Caco-2 (cell line): ENCODE measurements at regions not wholly inside any gene's neighbourhood (a gene's known extent, or its start where the extent isn't known, plus 50 kb on each side); places are given as distances from the start of the nearest gene placed in this dataset.

Source experiments
- BruUV-seq: library from RNA; stranded (reverse); fragments of 400-500 nt; replicated peaks from 2 replicates; lab custom pipeline; 2021; lab: Mats Ljungman, UMichigan
- CTCF ChIA-PET: fragments of 300-600 bp; sonication (Branson Sonifier 250); formaldehyde crosslinking; loops from one replicate; lab custom pipeline; 2022; ENCODE audit warnings: antibody characterized with exemption; lab: Charles Lee
- POLR2A ChIA-PET: fragments of 300-600 bp; sonication (Branson Sonifier 250); formaldehyde crosslinking; loops from one replicate; lab custom pipeline; 2022; ENCODE audit warnings: antibody characterized with exemption; lab: Charles Lee
- DNase-seq, 2 experiments: peaks; one replicate each; pipeline versions ENCODE4 v3.0.0 to v3.0.0-alpha.2; 2020 to 2022
- H3K27me3 ChIP-seq: replicated peaks from 2 replicates; pipeline ENCODE4 v1.6.0; 2011; ENCODE audit warnings: low read length; ENCODE audit not compliant: control insufficient read depth, insufficient read depth
- H3K36me3 ChIP-seq: 2 replicates; pipeline ENCODE4 v1.5.1; 2011; ENCODE audit warnings: low read length; ENCODE audit not compliant: control insufficient read depth, insufficient read depth
- H3K4me1 ChIP-seq: fragments of 250-450 bp; sonication (Bioruptor Pico); 2 replicates; pipeline ENCODE4 v1.5.1; 2020; ENCODE audit warnings: mild to moderate bottlenecking
- H3K4me3 ChIP-seq: 2 replicates; pipeline ENCODE4 v1.5.1; 2011; ENCODE audit warnings: low read depth, mild to moderate bottlenecking, control low read depth, low read length
- H3K9me3 ChIP-seq: fragments of 250-450 bp; sonication (Bioruptor Pico); 2 replicates; pipeline ENCODE4 v1.5.1; 2020; ENCODE audit warnings: mild to moderate bottlenecking, moderate library complexity
- H3K27ac Mint-ChIP-seq: one replicate; pipeline ENCODE4 v1.8.0; 2022; ENCODE audit warnings: mixed read lengths; ENCODE audit not compliant: unreplicated experiment
- H3K27me3 Mint-ChIP-seq: one replicate; pipeline ENCODE4 v1.8.0; 2022; ENCODE audit warnings: mixed read lengths; ENCODE audit not compliant: insufficient read depth, unreplicated experiment
- H3K36me3 Mint-ChIP-seq: one replicate; pipeline ENCODE4 v1.8.0; 2022; ENCODE audit warnings: mild to moderate bottlenecking, mixed read lengths; ENCODE audit not compliant: insufficient read depth, unreplicated experiment
- H3K4me1 Mint-ChIP-seq: one replicate; pipeline ENCODE4 v1.8.0; 2022; ENCODE audit warnings: low read depth, mixed read lengths; ENCODE audit not compliant: unreplicated experiment
- H3K4me3 Mint-ChIP-seq: one replicate; pipeline ENCODE4 v1.8.0; 2022; ENCODE audit warnings: mild to moderate bottlenecking, moderate library complexity, mixed read lengths; ENCODE audit not compliant: unreplicated experiment
- H3K9me3 Mint-ChIP-seq: one replicate; pipeline ENCODE4 v1.8.0; 2022; ENCODE audit warnings: mixed read lengths; ENCODE audit not compliant: unreplicated experiment
- intact Hi-C: fragments of 100-400 bp; cut with micrococcal nuclease; formaldehyde crosslinking; loops from one replicate; pipeline ENCODE4 v1.10.0; 2022; ENCODE audit not compliant: unreplicated experiment
- TF ChIP-seq, protein P1 (sequence below), 2 experiments: fragments of 200-600 bp in 1 of 2; IDR thresholded peaks; 1 replicate in 1 of 2; 2 replicates in 1 of 2; pipeline versions ENCODE4 v1.5.1 to v1.8.0; 2011 to 2022; ENCODE audit warnings: antibody characterized with exemption in 1 of 2, control low read depth in 1 of 2, inconsistent platforms in 1 of 2, low read depth in 1 of 2, low read length in 1 of 2, mild to moderate bottlenecking in 1 of 2, moderate library complexity in 1 of 2; ENCODE audit not compliant: insufficient read depth in 1 of 2, severe bottlenecking in 1 of 2, unreplicated experiment in 1 of 2

GRCh38 chr6:67544851-67545452, 1090.1 kb upstream of the ADGRB3 start:
- ChIA-PET POLR2A (no interaction called here), CTCF (no interaction called here)
- peaks cover 58% of the 10 kb centered on the region for H3K9me3 Mint-ChIP-seq
- H3K36me3 Mint-ChIP-seq = no peaks in the 10 kb centered on the region
- intact Hi-C loops = no loop called here
- H3K27ac Mint-ChIP-seq = no peak overlapping the region
- no peaks in the 10 kb centered on the region for H3K27me3 Mint-ChIP-seq
- no peaks in the 10 kb centered on the region for H3K4me1 Mint-ChIP-seq
- TF ChIP-seq, protein P1, sequence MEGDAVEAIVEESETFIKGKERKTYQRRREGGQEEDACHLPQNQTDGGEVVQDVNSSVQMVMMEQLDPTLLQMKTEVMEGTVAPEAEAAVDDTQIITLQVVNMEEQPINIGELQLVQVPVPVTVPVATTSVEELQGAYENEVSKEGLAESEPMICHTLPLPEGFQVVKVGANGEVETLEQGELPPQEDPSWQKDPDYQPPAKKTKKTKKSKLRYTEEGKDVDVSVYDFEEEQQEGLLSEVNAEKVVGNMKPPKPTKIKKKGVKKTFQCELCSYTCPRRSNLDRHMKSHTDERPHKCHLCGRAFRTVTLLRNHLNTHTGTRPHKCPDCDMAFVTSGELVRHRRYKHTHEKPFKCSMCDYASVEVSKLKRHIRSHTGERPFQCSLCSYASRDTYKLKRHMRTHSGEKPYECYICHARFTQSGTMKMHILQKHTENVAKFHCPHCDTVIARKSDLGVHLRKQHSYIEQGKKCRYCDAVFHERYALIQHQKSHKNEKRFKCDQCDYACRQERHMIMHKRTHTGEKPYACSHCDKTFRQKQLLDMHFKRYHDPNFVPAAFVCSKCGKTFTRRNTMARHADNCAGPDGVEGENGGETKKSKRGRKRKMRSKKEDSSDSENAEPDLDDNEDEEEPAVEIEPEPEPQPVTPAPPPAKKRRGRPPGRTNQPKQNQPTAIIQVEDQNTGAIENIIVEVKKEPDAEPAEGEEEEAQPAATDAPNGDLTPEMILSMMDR (IDR thresholded peaks at IDR 0.05; ENCODE audit: insufficient read depth in 1 of 2, low read depth in 1 of 2, low read length in 1 of 2, severe bottlenecking in 1 of 2, unreplicated experiment in 1 of 2) = no peak
- H3K36me3 ChIP-seq = no peaks in the 10 kb centered on the region
- no TSS peak for BruUV-seq
- no peaks in the 10 kb centered on the region for H3K4me1 ChIP-seq
- no peak overlapping the region for H3K4me3 Mint-ChIP-seq
- H3K4me3 ChIP-seq = no peak overlapping the region
- no peak for DNase-seq
- no peaks in the 10 kb centered on the region for H3K27me3 ChIP-seq
- peaks cover 9% of the 10 kb centered on the region; the same call in 1 of the 2 replicates for H3K9me3 ChIP-seq

DNA sequence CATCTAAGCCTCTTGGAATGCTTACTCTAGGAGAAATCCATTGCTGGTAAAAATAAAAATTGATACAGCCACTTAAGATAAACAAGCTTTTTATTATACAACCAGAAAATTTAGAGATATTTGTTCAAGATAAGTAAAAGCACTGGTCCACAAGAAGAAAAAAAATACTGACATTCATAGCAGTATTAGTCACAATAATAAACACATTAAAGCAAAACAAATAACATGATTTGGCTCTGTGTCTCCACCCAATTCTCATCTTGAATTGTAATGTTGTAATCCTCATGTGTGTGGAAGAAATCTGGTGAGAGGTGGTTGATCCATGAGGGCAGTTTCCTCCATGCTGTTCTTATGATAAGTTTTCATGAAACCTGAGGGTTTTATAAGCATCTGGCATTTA, 1093.5 kb upstream of the ADGRB3 start:
- Histone ChIP-seq H3K36me3 (no peaks in the 10 kb centered on the region), H3K4me1 (no peaks in the 10 kb centered on the region), H3K27me3 (no peaks in the 10 kb centered on the region), H3K4me3 (no peak overlapping the region), H3K9me3 (0 out of 2 replicates have a peak, but pooled peaks cover 9% of the 10 kb centered on the region)
- no peak overlapping the region for H3K27ac Mint-ChIP-seq
- no peaks in the 10 kb centered on the region for H3K4me1 Mint-ChIP-seq
- H3K4me3 Mint-ChIP-seq = no peak overlapping the region
- H3K36me3 Mint-ChIP-seq = no peaks in the 10 kb centered on the region
- peaks cover 49% of the 10 kb centered on the region for H3K9me3 Mint-ChIP-seq
- BruUV-seq = no TSS peak
- no peak for DNase-seq
- intact Hi-C loops = no loop called here
- ChIA-PET POLR2A (no interaction called here), CTCF (no interaction called here)
- no peaks in the 10 kb centered on the region for H3K27me3 Mint-ChIP-seq
- TF ChIP-seq, protein P1 (IDR thresholded peaks at IDR 0.05; ENCODE audit: insufficient read depth in 1 of 2, low read depth in 1 of 2, low read length in 1 of 2, severe bottlenecking in 1 of 2, unreplicated experiment in 1 of 2) = no peak

DNA sequence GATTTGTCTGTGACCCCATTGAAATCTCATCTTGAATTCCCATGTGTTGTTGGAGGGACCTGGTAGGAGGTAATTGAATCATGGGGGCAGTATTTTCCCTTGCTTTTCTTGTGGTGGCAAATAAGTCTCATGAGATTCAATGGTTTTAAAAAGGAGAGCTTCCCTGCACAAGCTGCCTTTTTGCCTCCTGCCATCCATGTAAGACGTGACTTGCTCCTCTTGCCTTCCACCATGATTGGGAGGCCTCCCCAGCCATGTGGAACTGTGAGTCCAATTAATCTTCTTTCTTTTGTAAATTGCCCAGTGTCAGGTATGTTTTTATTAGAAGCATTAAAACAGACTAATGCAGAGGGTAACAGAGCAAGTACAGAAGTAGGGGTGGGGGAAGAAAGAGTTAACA, 1097.0 kb upstream of the ADGRB3 start:
- Mint-ChIP-seq H3K36me3 (no peaks in the 10 kb centered on the region), H3K9me3 (peaks cover 47% of the 10 kb centered on the region), H3K27me3 (no peaks in the 10 kb centered on the region), H3K4me1 (no peaks in the 10 kb centered on the region), H3K4me3 (no peak overlapping the region), H3K27ac (no peak overlapping the region)
- Histone ChIP-seq H3K36me3 (no peaks in the 10 kb centered on the region), H3K4me1 (no peaks in the 10 kb centered on the region), H3K27me3 (no peaks in the 10 kb centered on the region), H3K9me3 (no peaks in the 10 kb centered on the region), H3K4me3 (no peak overlapping the region)
- POLR2A ChIA-PET = no interaction called here
- BruUV-seq = no TSS peak
- CTCF ChIA-PET = no interaction called here
- intact Hi-C loops = no loop called here
- TF ChIP-seq, protein P1 (IDR thresholded peaks at IDR 0.05; ENCODE audit: insufficient read depth in 1 of 2, low read depth in 1 of 2, low read length in 1 of 2, severe bottlenecking in 1 of 2, unreplicated experiment in 1 of 2) = no peak
- DNase-seq = no peak
